Stimulated activated CD8-positive, alpha-beta memory T cell treated with anti-CD3 and anti-CD28 coated beads, Interleukin-7, amount 100 ng/mL, for 24 hours (primary cell): ENCODE measurements at regions not wholly inside any gene's neighbourhood (a gene's known extent, or its start where the extent isn't known, plus 50 kb on each side); places are given as distances from the start of the nearest gene placed in this dataset.

Source experiments
- DNase-seq: peaks from one replicate; pipeline ENCODE4 v3.0.0-alpha.2; 2020; ENCODE audit warnings: low read depth

- DNase-seq: no peak
Measured at GRCh38 chr5:136811086-136811485, 445.7 kb upstream of the TRPC7 start.

DNA sequence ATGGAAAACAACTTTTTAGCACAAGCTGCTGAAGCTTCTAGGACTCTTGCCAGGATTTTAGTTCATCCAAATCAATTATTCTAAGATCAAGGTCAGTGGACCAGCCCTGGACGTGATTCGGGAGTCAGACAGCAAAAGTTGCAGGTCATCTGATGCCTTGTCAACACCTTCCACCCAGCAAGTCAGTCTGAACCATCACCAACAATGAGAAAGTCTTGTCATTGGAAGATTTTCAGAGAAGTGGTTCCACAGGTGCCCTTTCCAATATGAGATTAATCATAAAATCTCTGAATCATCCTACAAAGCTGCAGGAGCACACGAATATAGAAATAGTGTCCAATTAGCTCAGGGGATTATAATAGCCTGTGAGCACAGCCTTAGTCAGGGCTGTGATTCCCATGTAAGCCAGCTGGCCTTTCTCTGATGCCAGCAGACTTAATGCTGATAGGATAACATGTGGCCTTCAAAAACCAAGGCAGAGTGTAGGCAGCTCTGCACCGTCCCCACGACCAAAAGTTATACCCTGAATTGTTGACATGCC, 445.0 kb upstream of the TRPC7 start:
- DNase-seq: no peak

GRCh38 chr5:136809382-136809781, 444.0 kb upstream of the TRPC7 start:
- DNase-seq: no peak

DNA sequence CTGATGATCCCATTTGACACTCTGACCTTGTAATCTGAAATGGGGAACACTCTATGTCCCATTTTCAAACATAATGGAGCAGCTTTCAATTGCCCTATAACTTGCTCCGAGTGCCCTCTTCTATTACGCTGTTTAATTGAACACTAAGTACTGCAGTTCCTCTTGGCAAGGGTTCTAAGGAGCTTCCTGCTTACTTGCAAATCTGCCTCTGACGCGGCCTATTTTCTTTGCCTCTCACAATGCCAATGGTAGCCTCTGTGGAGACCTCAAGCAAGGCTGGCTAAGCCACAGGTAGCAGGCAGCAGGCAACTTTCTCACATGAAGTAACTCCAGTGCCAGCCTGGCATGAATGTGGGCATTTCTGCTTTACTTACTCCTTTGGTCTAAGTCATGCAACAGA, 443.4 kb upstream of the TRPC7 start:
- DNase-seq: no peak

GRCh38 chr5:136805466-136805865, 440.1 kb upstream of the TRPC7 start:
- DNase-seq: no peak

- no peak for DNase-seq
Measured at GRCh38 chr5:136802383-136802782, 437.0 kb upstream of the TRPC7 start.

GRCh38 chr5:136799806-136800372, 434.5 kb upstream of the TRPC7 start:
- no peak for DNase-seq

GRCh38 chr5:136793300-136793699, 428.0 kb upstream of the TRPC7 start:
- DNase-seq: no peak

DNA sequence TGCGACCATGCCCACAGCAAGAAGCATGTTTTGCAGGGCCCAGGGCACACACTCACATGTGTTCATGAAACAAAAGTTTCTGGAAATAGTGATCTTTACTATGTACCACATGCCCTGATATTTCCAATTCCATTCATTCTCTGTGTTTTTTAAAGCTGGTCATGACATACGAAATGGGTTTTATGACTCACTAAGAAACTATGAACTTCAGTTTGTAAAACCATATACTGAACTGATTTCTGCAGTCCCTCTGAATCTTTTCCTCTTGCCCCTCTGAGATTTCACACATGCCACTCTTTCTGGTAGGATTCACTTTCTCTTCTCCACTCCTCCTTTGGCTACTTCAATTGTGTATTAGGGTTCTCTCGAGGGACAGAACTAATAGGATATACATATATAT, 416.1 kb upstream of the TRPC7 start:
- DNase-seq: no peak

GRCh38 chr5:136780518-136780917, 415.2 kb upstream of the TRPC7 start:
- no peak for DNase-seq

- DNase-seq: no peak
Measured at GRCh38 chr5:136776022-136776927, 410.9 kb upstream of the TRPC7 start.

GRCh38 chr5:136772491-136772890, 407.1 kb upstream of the TRPC7 start:
- DNase-seq: no peak

GRCh38 chr5:136769900-136770684, 404.7 kb upstream of the TRPC7 start:
- DNase-seq: no peak

GRCh38 chr5:136769093-136769492, 403.7 kb upstream of the TRPC7 start:
- DNase-seq: no peak

DNA sequence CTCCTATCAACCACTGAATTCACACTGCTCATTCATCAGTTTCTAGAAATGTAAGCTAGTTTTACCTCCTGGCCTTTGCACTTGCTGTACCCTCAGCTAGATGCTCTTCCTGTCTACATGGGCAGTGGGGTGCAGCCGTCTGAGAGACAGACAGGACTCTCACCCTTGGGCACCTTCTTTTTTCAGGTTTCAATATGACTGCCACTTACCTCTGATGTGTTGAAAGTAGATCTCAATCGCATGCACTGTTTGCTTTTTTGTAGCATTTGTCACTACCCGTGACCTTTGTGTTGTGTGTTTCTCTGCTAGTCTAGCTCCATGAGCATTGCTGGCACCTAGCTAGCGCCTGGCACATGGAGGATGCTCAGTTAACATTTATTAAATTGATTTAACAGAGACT, 403.1 kb upstream of the TRPC7 start:
- DNase-seq: no peak

DNA sequence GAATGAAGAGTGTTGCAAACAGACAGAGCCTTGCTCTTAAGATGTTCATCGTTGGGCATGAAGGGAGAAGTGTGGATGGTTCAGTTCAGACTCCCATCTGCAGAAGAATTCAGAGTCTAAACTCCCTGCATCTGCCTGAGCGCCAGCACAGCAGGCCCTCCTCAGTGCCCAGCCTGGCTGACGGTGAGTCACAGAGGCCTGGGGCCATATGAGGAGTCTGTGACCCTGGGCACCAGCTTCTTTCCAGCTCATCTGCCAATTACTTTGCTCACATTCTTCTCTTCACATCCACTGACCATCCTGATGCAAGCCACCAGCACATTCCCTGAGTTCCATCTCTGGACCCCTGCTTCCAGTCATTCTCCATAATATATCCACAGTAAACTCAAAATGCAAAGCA, 401.1 kb upstream of the TRPC7 start:
- no peak for DNase-seq

- no peak for DNase-seq
Measured at GRCh38 chr5:136764601-136765000, 399.3 kb upstream of the TRPC7 start.

- DNase-seq: no peak
Measured at GRCh38 chr5:136763548-136763947, 398.2 kb upstream of the TRPC7 start.

GRCh38 chr5:136754216-136754615, 388.9 kb upstream of the TRPC7 start:
- DNase-seq: no peak

- no peak for DNase-seq
Measured at GRCh38 chr5:136750224-136750862, 385.0 kb upstream of the TRPC7 start.

GRCh38 chr5:136749016-136749415, 383.7 kb upstream of the TRPC7 start:
- no peak for DNase-seq

- DNase-seq: no peak
Measured at GRCh38 chr5:136743052-136743451, 377.7 kb upstream of the TRPC7 start.
